HepG2 (cell line): ENCODE measurements at regions not wholly inside any gene's neighbourhood (a gene's known extent, or its start where the extent isn't known, plus 50 kb on each side); places are given as distances from the start of the nearest gene placed in this dataset.

Experiments used
- ATAC-seq: fragments of 200-7000 bp; cut with Tn5 transposase; 3 replicates; pipeline ENCODE4 v1.9.1; 2020; ENCODE audit warnings: mild to moderate bottlenecking, moderate library complexity
- BruUV-seq: library from RNA; stranded (reverse); fragments of 400-500 nt; replicated peaks from 2 replicates; lab custom pipeline; 2021; lab: Mats Ljungman, UMichigan
- CTCF ChIA-PET: fragments of 300-600 bp; formaldehyde crosslinking; extraction: SDS; loops from one replicate; lab custom pipeline; 2021; ENCODE audit warnings: low total read pairs, inconsistent platforms, low intra/inter-chr PET ratio; lab: Yijun Ruan, JAX
- POLR2A ChIA-PET: fragments of 350-600 bp; sonication (Branson Sonifier 250); formaldehyde crosslinking; loops from one replicate; lab custom pipeline; 2020; ENCODE audit warnings: antibody characterized with exemption, inconsistent platforms; lab: Yijun Ruan, JAX
- DNase-seq: peaks from one replicate; pipeline ENCODE4 v3.0.0-alpha.2; 2015; ENCODE audit warnings: low spot score
- FAIRE-seq: peaks from 3 replicates; lab custom pipeline; 2011; peaks lifted over from hg19 to GRCh38; lab: Jason Lieb, UNC
- H2AFZ ChIP-seq: one replicate; pipeline ENCODE4 v1.6.1; 2011; ENCODE audit warnings: low read length, inconsistent platforms
- H3K27ac ChIP-seq: fragments of 300-600 bp; 3 replicates; pipeline ENCODE4 v1.8.0; 2011; ENCODE audit warnings: mixed run types, mild to moderate bottlenecking, mixed read lengths, low read length, inconsistent platforms; ENCODE audit not compliant: insufficient read depth; ENCODE audit errors: extremely low read length
- H3K27me3 ChIP-seq, 2 experiments: fragments of 200-600 bp in 1 of 2; 2 replicates in 1 of 2; 3 replicates in 1 of 2; pipeline versions ENCODE4 v1.6.0 to v1.8.0; 2011; ENCODE audit warnings: low read length in 2 of 2, mild to moderate bottlenecking in 2 of 2, moderate library complexity in 2 of 2, inconsistent platforms in 1 of 2; ENCODE audit not compliant: insufficient read depth in 2 of 2, control insufficient read depth in 1 of 2
- H3K36me3 ChIP-seq, 2 experiments: fragments of 200-600 bp in 1 of 2; replicated peaks in 1 of 2; 2 replicates in 1 of 2; 3 replicates in 1 of 2; pipeline versions ENCODE4 v1.5.1 to v1.8.0; 2011; ENCODE audit warnings: low read length in 2 of 2, inconsistent platforms in 1 of 2; ENCODE audit not compliant: insufficient read depth in 2 of 2, control insufficient read depth in 1 of 2
- H3K4me1 ChIP-seq: 2 replicates; pipeline ENCODE4 v1.5.1; 2012; ENCODE audit warnings: low read length, inconsistent platforms; ENCODE audit not compliant: insufficient read depth
- H3K4me2 ChIP-seq: 2 replicates; pipeline ENCODE4 v1.6.0; 2011; ENCODE audit warnings: low read depth, low read length, inconsistent platforms
- H3K4me3 ChIP-seq, 3 experiments: fragments of 200-600 bp in 1 of 3; sonication (generic), shearing (Covaris generic) in 1 of 3; replicated peaks in 1 of 3; 2 replicates each; pipeline ENCODE4 v1.5.1; 2011 to 2016; ENCODE audit warnings: low read length in 3 of 3, inconsistent platforms in 2 of 3, low read depth in 2 of 3, mild to moderate bottlenecking in 2 of 3, control low read depth in 1 of 3, mixed read lengths in 1 of 3; ENCODE audit not compliant: insufficient read depth in 1 of 3
- H3K79me2 ChIP-seq: one replicate; pipeline ENCODE4 v1.6.1; 2011; ENCODE audit warnings: low read length, inconsistent platforms; ENCODE audit not compliant: insufficient read depth
- H3K9ac ChIP-seq: 2 replicates; pipeline ENCODE4 v1.6.0; 2011; ENCODE audit warnings: mild to moderate bottlenecking, low read depth, low read length, inconsistent platforms; ENCODE audit not compliant: insufficient read depth
- H3K9me3 ChIP-seq: 2 replicates; pipeline ENCODE4 v1.5.1; 2012; ENCODE audit warnings: mild to moderate bottlenecking, low read length
- H4K20me1 ChIP-seq: 2 replicates; pipeline ENCODE4 v1.6.0; 2011; ENCODE audit warnings: inconsistent platforms, mild to moderate bottlenecking, low read length, moderate library complexity; ENCODE audit not compliant: insufficient read depth
- ATM ChIP-seq: fragments of 450-650 bp; IDR thresholded peaks from 2 replicates; pipeline ENCODE4 v1.7.1; 2017; ENCODE audit warnings: mild to moderate bottlenecking, borderline replicate concordance
- DR1 ChIP-seq: sonication (generic); formaldehyde crosslinking; IDR thresholded peaks from 2 replicates; pipeline ENCODE4 v1.8.0; 2021; ENCODE audit warnings: mild to moderate bottlenecking, missing genetic modification reagents, inconsistent platforms
- HHEX ChIP-seq: IDR thresholded peaks from 2 replicates; pipeline ENCODE4 v1.6.1; 2016; ENCODE audit warnings: control low read depth
- PHF8 ChIP-seq: sonication (generic); formaldehyde crosslinking; IDR thresholded peaks from 2 replicates; pipeline ENCODE4 v1.5.0; 2020; ENCODE audit warnings: missing genetic modification reagents
- PTBP1 ChIP-seq: fragments of 200-400 bp; formaldehyde crosslinking; IDR thresholded peaks from 2 replicates; pipeline ENCODE4 v1.6.1; 2018; ENCODE audit warnings: low read length, low read depth; ENCODE audit not compliant: poor library complexity, severe bottlenecking
- REPIN1 ChIP-seq: sonication (generic); formaldehyde crosslinking; IDR thresholded peaks from 2 replicates; pipeline ENCODE4 v1.8.0; 2022; ENCODE audit warnings: missing genetic modification reagents, low read depth, mild to moderate bottlenecking, borderline replicate concordance
- SIN3B ChIP-seq: fragments of 150-350 bp; IDR thresholded peaks from 2 replicates; pipeline ENCODE4 v1.6.1; 2014; ENCODE audit warnings: low read length
- SMYD3 ChIP-seq: sonication (generic); formaldehyde crosslinking; IDR thresholded peaks from 2 replicates; pipeline ENCODE4 v1.8.1; 2023; ENCODE audit warnings: mild to moderate bottlenecking, missing genetic modification reagents
- ZNF33A ChIP-seq: sonication (generic); formaldehyde crosslinking; IDR thresholded peaks from 2 replicates; pipeline ENCODE4 v1.5.1; 2020; ENCODE audit warnings: missing genetic modification reagents, mild to moderate bottlenecking, moderate library complexity, borderline replicate concordance
- ZNF496 ChIP-seq: sonication (generic); formaldehyde crosslinking; IDR thresholded peaks from 2 replicates; pipeline ENCODE4 v1.8.1; 2023; ENCODE audit warnings: mild to moderate bottlenecking, moderate library complexity, missing genetic modification reagents; ENCODE audit not compliant: insufficient replicate concordance
- ZNF644 ChIP-seq: IDR thresholded peaks from 2 replicates; pipeline ENCODE4 v1.6.1; 2016; ENCODE audit warnings: low read depth
- ZSCAN31 ChIP-seq: sonication (generic); formaldehyde crosslinking; IDR thresholded peaks from 2 replicates; pipeline ENCODE4 v1.5.0; 2020; ENCODE audit warnings: low read depth, mild to moderate bottlenecking, missing genetic modification reagents
- WGBS: methylation state at CpG from one replicate; pipeline ENCODE4 v1.1.6; 2017; ENCODE audit warnings: low lambda C conversion rate; 5-methylcytosine and 5-hydroxymethylcytosine counted together
- in situ Hi-C: cut with HindIII; loops from 2 replicates; pipeline ENCODE4 v1.10.0; 2017; ENCODE audit warnings: low pct_unique_long_range_greater_than_20kb; ENCODE audit not compliant: extremely low pct_ligation_motif_present
- intact Hi-C: fragments of 100-400 bp; cut with micrococcal nuclease; formaldehyde crosslinking; loops from one replicate; pipeline ENCODE4 v1.10.0; 2022; ENCODE audit not compliant: unreplicated experiment
- TF ChIP-seq, protein P1 (sequence below): sonication (generic); formaldehyde crosslinking; IDR thresholded peaks from 2 replicates; pipeline ENCODE4 v1.4.0; 2020; ENCODE audit warnings: mild to moderate bottlenecking, missing genetic modification reagents
- TF ChIP-seq, protein P2 (sequence below): sonication (generic); formaldehyde crosslinking; IDR thresholded peaks from 2 replicates; pipeline ENCODE4 v1.4.0; 2020; ENCODE audit warnings: missing genetic modification reagents
- TF ChIP-seq, protein P3 (sequence below): IDR thresholded peaks from 2 replicates; pipeline ENCODE4 v1.6.1; 2012; ENCODE audit warnings: low read length, improper control_type of control experiment

DNA sequence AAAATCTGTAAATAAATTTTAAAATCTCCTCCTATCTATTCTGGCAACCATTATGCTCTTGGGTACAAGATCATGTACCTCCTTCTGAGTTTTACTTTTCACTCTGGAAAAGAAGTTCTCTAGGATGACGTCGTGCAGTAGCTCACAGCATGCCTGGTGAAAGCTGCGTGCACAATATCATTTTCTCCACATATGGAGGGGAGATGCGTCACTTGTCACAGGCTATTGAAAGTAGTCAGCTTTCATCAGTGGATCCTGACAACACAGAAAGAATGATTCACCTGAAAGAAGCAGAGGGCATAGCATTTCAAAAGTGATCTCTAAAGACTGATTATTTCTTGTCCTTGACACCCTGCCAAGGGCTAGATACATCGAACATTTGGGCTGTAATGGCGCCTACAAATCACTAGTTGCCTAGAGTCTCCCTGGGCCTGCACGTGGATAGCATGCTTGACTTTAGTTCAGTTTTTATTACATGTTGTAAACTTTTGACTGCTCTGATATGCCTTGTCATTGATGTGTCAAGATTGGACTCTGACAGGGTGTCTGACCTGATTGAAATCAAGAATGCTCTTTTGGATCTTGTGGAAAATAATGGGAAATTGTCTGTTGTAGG lies 1365.6 kb downstream of the OLFM4 start:
- Histone ChIP-seq H3K27me3 (no peaks in the 10 kb centered on the region), H3K36me3 (no peaks in the 10 kb centered on the region), H3K79me2 (no peaks in the 10 kb centered on the region), H3K9me3 (peaks cover 58% of the 10 kb centered on the region), H3K9ac (no peak overlapping the region), H3K4me3 (no peak overlapping the region), H3K4me2 (no peak overlapping the region), H4K20me1 (no peaks in the 10 kb centered on the region), H3K27ac (no peak overlapping the region), H3K4me1 (no peaks in the 10 kb centered on the region), H2AFZ (no peak overlapping the region)
- ChIA-PET POLR2A (no interaction called here), CTCF (no interaction called here)
- BruUV-seq = no TSS peak
- TF ChIP-seq PHF8 (CRISPR knock-in tag) = no peak
- TF ChIP-seq, protein P1, sequence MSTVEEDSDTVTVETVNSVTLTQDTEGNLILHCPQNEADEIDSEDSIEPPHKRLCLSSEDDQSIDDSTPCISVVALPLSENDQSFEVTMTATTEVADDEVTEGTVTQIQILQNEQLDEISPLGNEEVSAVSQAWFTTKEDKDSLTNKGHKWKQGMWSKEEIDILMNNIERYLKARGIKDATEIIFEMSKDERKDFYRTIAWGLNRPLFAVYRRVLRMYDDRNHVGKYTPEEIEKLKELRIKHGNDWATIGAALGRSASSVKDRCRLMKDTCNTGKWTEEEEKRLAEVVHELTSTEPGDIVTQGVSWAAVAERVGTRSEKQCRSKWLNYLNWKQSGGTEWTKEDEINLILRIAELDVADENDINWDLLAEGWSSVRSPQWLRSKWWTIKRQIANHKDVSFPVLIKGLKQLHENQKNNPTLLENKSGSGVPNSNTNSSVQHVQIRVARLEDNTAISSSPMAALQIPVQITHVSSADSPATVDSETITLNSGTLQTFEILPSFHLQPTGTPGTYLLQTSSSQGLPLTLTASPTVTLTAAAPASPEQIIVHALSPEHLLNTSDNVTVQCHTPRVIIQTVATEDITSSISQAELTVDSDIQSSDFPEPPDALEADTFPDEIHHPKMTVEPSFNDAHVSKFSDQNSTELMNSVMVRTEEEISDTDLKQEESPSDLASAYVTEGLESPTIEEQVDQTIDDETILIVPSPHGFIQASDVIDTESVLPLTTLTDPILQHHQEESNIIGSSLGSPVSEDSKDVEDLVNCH (CRISPR knock-in tag) = no peak
- no peak for TF ChIP-seq PTBP1
- TF ChIP-seq, protein P2, sequence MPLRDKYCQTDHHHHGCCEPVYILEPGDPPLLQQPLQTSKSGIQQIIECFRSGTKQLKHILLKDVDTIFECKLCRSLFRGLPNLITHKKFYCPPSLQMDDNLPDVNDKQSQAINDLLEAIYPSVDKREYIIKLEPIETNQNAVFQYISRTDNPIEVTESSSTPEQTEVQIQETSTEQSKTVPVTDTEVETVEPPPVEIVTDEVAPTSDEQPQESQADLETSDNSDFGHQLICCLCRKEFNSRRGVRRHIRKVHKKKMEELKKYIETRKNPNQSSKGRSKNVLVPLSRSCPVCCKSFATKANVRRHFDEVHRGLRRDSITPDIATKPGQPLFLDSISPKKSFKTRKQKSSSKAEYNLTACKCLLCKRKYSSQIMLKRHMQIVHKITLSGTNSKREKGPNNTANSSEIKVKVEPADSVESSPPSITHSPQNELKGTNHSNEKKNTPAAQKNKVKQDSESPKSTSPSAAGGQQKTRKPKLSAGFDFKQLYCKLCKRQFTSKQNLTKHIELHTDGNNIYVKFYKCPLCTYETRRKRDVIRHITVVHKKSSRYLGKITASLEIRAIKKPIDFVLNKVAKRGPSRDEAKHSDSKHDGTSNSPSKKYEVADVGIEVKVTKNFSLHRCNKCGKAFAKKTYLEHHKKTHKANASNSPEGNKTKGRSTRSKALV (CRISPR knock-in tag) = no peak
- TF ChIP-seq HHEX (CRISPR knock-in tag) = no peak
- TF ChIP-seq ZNF496 (CRISPR knock-in tag) = no peak
- TF ChIP-seq SIN3B = no peak
- TF ChIP-seq ZNF644 (CRISPR knock-in tag) = no peak
- TF ChIP-seq ATM = no peak
- no peak for TF ChIP-seq SMYD3 (CRISPR knock-in tag)
- TF ChIP-seq ZSCAN31 = no peak
- TF ChIP-seq, protein P3, sequence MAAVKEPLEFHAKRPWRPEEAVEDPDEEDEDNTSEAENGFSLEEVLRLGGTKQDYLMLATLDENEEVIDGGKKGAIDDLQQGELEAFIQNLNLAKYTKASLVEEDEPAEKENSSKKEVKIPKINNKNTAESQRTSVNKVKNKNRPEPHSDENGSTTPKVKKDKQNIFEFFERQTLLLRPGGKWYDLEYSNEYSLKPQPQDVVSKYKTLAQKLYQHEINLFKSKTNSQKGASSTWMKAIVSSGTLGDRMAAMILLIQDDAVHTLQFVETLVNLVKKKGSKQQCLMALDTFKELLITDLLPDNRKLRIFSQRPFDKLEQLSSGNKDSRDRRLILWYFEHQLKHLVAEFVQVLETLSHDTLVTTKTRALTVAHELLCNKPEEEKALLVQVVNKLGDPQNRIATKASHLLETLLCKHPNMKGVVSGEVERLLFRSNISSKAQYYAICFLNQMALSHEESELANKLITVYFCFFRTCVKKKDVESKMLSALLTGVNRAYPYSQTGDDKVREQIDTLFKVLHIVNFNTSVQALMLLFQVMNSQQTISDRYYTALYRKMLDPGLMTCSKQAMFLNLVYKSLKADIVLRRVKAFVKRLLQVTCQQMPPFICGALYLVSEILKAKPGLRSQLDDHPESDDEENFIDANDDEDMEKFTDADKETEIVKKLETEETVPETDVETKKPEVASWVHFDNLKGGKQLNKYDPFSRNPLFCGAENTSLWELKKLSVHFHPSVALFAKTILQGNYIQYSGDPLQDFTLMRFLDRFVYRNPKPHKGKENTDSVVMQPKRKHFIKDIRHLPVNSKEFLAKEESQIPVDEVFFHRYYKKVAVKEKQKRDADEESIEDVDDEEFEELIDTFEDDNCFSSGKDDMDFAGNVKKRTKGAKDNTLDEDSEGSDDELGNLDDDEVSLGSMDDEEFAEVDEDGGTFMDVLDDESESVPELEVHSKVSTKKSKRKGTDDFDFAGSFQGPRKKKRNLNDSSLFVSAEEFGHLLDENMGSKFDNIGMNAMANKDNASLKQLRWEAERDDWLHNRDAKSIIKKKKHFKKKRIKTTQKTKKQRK = no peak
- TF ChIP-seq REPIN1 = no peak
- no peak for TF ChIP-seq DR1 (CRISPR knock-in tag)
- no peak for TF ChIP-seq ZNF33A (CRISPR knock-in tag)
- no peak for FAIRE-seq
- in situ Hi-C loops = no loop called here
- intact Hi-C loops = no loop called here
- no peak for DNase-seq
- WGBS = 15% methylated on average over 7 of the region's 7 CpGs
- ATAC-seq = no peak
